ENCODE measurements at regions not wholly inside any gene's neighbourhood (a gene's known extent, or its start where the extent isn't known, plus 50 kb on each side); places are given as distances from the start of the nearest gene placed in this dataset.

DNA sequence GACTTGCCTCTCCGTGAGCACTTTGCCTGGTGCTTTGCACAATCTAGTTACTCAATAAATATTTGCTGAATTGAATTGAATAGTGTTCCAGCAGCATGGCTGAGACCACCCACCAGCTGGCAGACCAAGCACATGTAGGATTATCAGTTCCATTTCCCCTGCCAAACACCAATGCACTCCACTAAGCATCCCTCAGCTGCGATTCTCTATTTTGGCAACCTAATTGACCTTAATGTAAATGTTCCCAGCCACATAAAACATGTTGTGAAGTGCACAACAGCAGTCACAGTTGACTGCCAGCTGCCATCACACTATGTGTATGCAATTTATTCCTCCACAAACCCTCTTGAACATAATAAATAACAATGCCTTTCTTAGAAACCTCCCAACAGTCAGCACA, 1879.4 kb upstream of the PIK3C3 start:
- H3K27ac Mint-ChIP-seq, result no peak overlapping the region

DNA sequence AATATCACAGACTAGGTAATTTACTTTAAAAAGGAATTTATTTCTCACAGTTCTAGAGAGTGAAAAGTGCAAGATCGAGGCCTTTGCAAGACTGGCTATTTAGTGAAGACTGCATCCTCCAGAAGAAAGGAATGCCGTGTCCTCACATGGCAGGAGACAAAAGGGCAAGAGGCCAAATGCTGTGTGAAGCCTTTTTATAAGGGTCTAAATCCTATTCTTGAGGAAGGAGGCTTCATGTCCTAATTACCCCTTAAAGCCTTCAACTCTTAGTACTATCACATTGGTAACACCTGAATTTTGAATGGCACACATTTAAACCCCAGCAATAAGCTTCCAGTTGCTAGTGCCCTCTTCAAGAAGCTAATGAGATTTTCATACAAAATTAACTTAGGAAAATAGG, 1882.3 kb upstream of the PIK3C3 start:
- Mint-ChIP-seq H3K36me3 (no peaks in the 10 kb centered on the region), H3K4me1 (no peaks in the 10 kb centered on the region), H3K27ac (no peak overlapping the region), H3K4me3 (no peak overlapping the region), H3K9me3 (peaks cover 20% of the 10 kb centered on the region)
- ATAC-seq, result no peak
- no peak for DNase-seq (ENCODE audit: low spot score in 2 of 2)

More for the DNA sequence above, 1879.4 kb upstream of the PIK3C3 start:
- Mint-ChIP-seq H3K4me3 (no peak overlapping the region), H3K9me3 (peaks cover 16% of the 10 kb centered on the region), H3K4me1 (no peaks in the 10 kb centered on the region), H3K36me3 (no peaks in the 10 kb centered on the region)
- no peak for DNase-seq (ENCODE audit: low spot score in 2 of 2)
- ATAC-seq, result no peak

DNA sequence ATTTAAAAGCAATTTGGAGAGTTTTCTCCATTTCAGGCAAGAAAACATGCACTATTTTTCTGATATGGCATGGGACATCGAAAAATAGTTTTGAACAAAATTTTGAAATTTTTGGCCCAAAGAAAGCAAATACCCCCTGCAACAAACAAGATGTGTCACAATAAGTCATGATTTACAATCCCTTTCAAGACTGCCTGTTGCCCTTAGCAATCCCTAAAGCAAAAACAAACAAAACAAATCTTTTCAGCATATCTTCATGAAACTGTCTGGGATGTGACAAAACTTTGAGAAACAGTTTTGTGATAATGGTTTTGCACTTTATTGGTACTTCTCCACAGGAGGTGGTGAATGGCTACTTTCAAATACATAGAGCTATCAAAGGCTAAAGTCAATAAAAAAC, 1888.7 kb upstream of the PIK3C3 start:
- Mint-ChIP-seq H3K27ac (no peak overlapping the region), H3K36me3 (no peaks in the 10 kb centered on the region), H3K9me3 (peaks cover 20% of the 10 kb centered on the region), H3K4me1 (no peaks in the 10 kb centered on the region), H3K4me3 (no peak overlapping the region)
- DNase-seq (ENCODE audit: low spot score in 2 of 2), result no peak
- ATAC-seq, result no peak

DNA sequence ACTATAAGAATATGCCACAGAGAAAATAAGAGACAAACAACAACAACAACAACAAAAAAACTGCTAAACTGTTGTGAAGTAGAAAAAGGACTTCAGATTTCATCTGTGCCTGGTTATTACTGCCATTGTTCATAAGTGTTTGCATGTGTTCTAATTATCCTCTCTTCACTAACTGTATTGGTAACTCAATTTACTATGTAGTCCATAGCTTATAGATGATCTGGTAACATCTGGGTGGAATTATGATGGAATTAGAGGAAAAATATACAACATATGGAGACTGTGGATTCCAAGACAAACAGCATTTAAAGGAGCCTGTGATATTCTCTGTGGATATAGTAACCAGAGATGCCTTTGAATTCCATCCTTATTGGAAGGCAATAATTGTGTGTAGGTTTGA, 1891.5 kb upstream of the PIK3C3 start:
- Mint-ChIP-seq H3K9me3 (peaks cover 19% of the 10 kb centered on the region), H3K36me3 (no peaks in the 10 kb centered on the region), H3K4me1 (no peaks in the 10 kb centered on the region), H3K27ac (no peak overlapping the region), H3K4me3 (no peak overlapping the region)
- no peak for ATAC-seq
- DNase-seq (ENCODE audit: low spot score in 2 of 2), result no peak

- no peaks in the 10 kb centered on the region for H3K4me1 Mint-ChIP-seq
- no peak overlapping the region for H3K27ac Mint-ChIP-seq
- H3K9me3 Mint-ChIP-seq, result peaks cover 18% of the 10 kb centered on the region
- no peak for ATAC-seq
- no peaks in the 10 kb centered on the region for H3K36me3 Mint-ChIP-seq
- DNase-seq (ENCODE audit: low spot score in 2 of 2), result no peak
- no peak overlapping the region for H3K4me3 Mint-ChIP-seq
Measured at GRCh38 chr18:40061086-40061485, 1893.9 kb upstream of the PIK3C3 start.

- no peaks in the 10 kb centered on the region for H3K36me3 Mint-ChIP-seq
- H3K9me3 Mint-ChIP-seq, result peaks cover 16% of the 10 kb centered on the region
- DNase-seq (ENCODE audit: low spot score in 2 of 2), result no peak
- no peaks in the 10 kb centered on the region for H3K4me1 Mint-ChIP-seq
- H3K4me3 Mint-ChIP-seq, result no peak overlapping the region
- H3K27ac Mint-ChIP-seq, result no peak overlapping the region
- no peak for ATAC-seq
Measured at GRCh38 chr18:40060562-40060961, 1894.5 kb upstream of the PIK3C3 start.

- DNase-seq (ENCODE audit: low spot score in 2 of 2) (no peak), ATAC-seq (no peak)
- Mint-ChIP-seq H3K27ac (no peak overlapping the region), H3K4me3 (no peak overlapping the region), H3K36me3 (no peaks in the 10 kb centered on the region), H3K4me1 (no peaks in the 10 kb centered on the region), H3K9me3 (peaks cover 14% of the 10 kb centered on the region)
Measured at GRCh38 chr18:40058811-40059570, 1896.0 kb upstream of the PIK3C3 start.

- no peaks in the 10 kb centered on the region for H3K36me3 Mint-ChIP-seq
- no peak overlapping the region for H3K27ac Mint-ChIP-seq
- no peak overlapping the region for H3K4me3 Mint-ChIP-seq
- DNase-seq (ENCODE audit: low spot score in 2 of 2) (no peak), ATAC-seq (no peak)
- H3K4me1 Mint-ChIP-seq, result no peaks in the 10 kb centered on the region
- peaks cover 11% of the 10 kb centered on the region for H3K9me3 Mint-ChIP-seq
Measured at GRCh38 chr18:40056079-40056692, 1898.8 kb upstream of the PIK3C3 start.

GRCh38 chr18:40055262-40055661, 1899.8 kb upstream of the PIK3C3 start:
- Mint-ChIP-seq H3K27ac (no peak overlapping the region), H3K4me1 (no peaks in the 10 kb centered on the region), H3K9me3 (peaks cover 12% of the 10 kb centered on the region), H3K4me3 (no peak overlapping the region), H3K36me3 (no peaks in the 10 kb centered on the region)
- DNase-seq (ENCODE audit: low spot score in 2 of 2), result no peak
- ATAC-seq, result no peak

DNA sequence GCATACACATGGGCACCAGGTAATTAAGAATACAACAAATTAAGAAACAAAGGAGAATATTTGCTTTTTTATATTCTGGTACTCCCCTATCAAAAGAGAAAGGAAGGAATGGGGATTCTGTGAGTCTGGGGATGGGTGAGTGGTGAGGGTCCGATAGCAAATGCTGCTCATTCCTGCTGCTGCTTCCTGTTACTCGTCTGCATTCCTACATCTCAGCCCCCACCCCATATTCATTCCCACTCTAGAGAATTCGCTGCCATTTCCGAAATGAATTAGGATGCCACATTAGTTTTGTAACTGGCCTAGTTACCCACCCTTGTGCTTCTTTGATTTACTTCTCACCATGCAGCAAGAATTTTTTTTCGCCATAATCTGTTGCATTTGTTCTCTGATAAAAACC, 1905.3 kb upstream of the PIK3C3 start:
- no peaks in the 10 kb centered on the region for H3K4me1 Mint-ChIP-seq
- DNase-seq (ENCODE audit: low spot score in 2 of 2) (no peak), ATAC-seq (no peak)
- no peak overlapping the region for H3K27ac Mint-ChIP-seq
- no peaks in the 10 kb centered on the region for H3K36me3 Mint-ChIP-seq
- H3K4me3 Mint-ChIP-seq, result no peak overlapping the region
- peaks cover 11% of the 10 kb centered on the region for H3K9me3 Mint-ChIP-seq

DNA sequence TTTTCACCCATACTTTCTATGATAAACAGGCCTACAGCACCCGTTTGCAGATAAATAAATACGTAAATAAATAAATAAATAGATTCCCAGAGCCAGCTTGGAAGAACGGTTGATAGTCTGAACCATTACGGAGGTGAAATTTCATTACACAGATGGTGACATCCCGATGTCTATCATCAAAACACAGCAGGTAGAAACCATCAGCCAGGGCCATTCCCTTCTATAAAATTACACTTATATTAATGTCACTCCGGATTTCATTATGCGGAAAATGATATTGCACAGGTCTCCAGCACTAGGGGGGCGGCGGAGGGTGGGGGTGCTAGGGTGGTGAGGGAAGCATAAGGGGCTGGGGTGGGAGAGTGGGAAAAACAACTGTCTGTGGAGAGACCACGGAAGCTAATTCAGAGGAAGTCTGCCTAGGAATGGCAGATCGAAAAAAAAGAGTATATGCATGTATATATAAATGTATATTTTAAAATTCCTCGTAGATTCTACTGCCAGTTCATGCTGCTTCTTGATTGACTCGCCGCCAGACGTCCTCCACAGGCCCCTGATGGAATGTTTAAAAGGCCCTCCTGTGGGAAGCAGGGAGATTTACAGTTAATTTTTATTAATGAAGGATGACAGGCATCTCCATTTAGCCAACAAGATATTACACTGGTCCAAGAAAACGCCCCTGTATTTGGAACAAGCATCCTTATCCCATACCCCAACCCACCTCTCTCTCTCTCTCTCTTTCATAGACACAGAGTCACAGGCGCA, 1906.0 kb upstream of the PIK3C3 start:
- no peak overlapping the region for H3K4me3 Mint-ChIP-seq
- no peak for ATAC-seq
- peaks cover 11% of the 10 kb centered on the region for H3K9me3 Mint-ChIP-seq
- no peaks in the 10 kb centered on the region for H3K36me3 Mint-ChIP-seq
- no peak for DNase-seq (ENCODE audit: low spot score in 2 of 2)
- H3K4me1 Mint-ChIP-seq, result no peaks in the 10 kb centered on the region
- no peak overlapping the region for H3K27ac Mint-ChIP-seq

DNA sequence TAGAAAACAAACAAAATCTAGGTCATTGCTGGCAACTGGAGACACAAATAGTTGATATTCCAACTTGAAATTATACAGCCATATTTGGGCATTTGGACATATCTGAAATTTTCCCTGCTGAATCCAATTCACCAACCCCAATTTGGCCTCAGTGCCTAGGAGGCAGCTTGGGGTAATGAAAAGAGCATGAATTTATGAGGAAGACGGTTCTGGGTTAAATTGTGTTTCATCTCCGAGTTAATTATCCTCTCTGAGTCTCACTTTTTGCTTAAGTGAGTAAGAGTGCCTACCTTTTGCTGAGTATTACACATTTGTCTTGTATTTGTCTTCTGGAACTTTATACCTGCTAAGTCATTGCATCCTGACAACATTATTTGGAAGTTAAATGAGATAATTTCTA, 1906.8 kb upstream of the PIK3C3 start:
- Mint-ChIP-seq H3K27ac (no peak overlapping the region), H3K4me1 (no peaks in the 10 kb centered on the region)

DNA sequence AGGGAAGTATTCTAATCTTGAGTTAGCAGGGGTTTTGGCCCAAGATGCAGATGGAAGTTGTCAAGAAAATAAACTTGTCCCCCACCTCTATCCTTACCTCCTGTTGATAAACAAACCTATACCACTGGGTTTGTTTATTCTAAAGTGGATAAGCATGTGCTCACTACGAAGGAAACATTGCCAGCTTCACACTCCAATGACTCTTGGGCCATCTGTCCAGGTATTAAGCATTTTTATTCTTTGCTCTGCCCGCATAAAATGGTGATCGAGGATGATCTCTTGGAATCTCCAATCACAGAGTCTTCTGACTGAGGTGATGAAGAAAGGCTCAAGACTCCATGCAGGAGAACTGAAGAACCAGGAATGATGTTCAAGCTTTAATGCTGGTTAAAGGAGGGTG, 1908.4 kb upstream of the PIK3C3 start:
- no peaks in the 10 kb centered on the region for H3K36me3 Mint-ChIP-seq
- no peak overlapping the region for H3K27ac Mint-ChIP-seq
- peaks cover 16% of the 10 kb centered on the region for H3K9me3 Mint-ChIP-seq
- no peak for ATAC-seq
- no peak for DNase-seq (ENCODE audit: low spot score in 2 of 2)
- no peak overlapping the region for H3K4me3 Mint-ChIP-seq
- no peaks in the 10 kb centered on the region for H3K4me1 Mint-ChIP-seq

More for the DNA sequence above, 1906.8 kb upstream of the PIK3C3 start:
- H3K9me3 Mint-ChIP-seq, result peaks cover 16% of the 10 kb centered on the region
- H3K36me3 Mint-ChIP-seq, result no peaks in the 10 kb centered on the region
- ATAC-seq (no peak), DNase-seq (ENCODE audit: low spot score in 2 of 2) (no peak)
- no peak overlapping the region for H3K4me3 Mint-ChIP-seq

- Mint-ChIP-seq H3K36me3 (no peaks in the 10 kb centered on the region), H3K4me3 (no peak overlapping the region), H3K27ac (no peak overlapping the region), H3K9me3 (peaks cover 20% of the 10 kb centered on the region), H3K4me1 (no peaks in the 10 kb centered on the region)
- ATAC-seq, result no peak
- no peak for DNase-seq (ENCODE audit: low spot score in 2 of 2)
Measured at GRCh38 chr18:40041951-40042350, 1913.1 kb upstream of the PIK3C3 start.

GRCh38 chr18:40040574-40040973, 1914.5 kb upstream of the PIK3C3 start:
- no peak for ATAC-seq
- DNase-seq (ENCODE audit: low spot score in 2 of 2), result no peak
- no peak overlapping the region for H3K27ac Mint-ChIP-seq
- peaks cover 15% of the 10 kb centered on the region for H3K9me3 Mint-ChIP-seq
- no peaks in the 10 kb centered on the region for H3K36me3 Mint-ChIP-seq
- H3K4me3 Mint-ChIP-seq, result no peak overlapping the region
- no peaks in the 10 kb centered on the region for H3K4me1 Mint-ChIP-seq

DNA sequence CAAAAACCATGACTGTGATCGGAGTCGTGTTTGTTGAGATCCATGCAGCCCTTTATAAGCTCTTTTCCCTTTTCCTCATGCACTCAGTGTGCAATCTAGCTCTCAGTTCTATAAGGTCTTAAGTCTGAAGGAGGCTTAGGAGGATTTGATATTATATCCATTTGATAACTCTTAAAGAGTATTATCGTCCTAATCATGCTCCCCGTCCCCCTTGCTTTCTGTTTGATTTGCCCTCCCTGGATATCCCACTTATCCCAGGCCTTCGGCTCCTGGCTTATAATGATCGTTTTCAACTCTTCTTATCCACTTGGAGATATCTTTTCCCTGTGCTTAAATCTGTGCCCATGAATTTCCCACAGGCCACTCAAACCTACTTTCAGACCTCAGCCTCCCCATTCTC, 1917.7 kb upstream of the PIK3C3 start:
- no peak overlapping the region for H3K27ac Mint-ChIP-seq
- DNase-seq (ENCODE audit: low spot score in 2 of 2), result no peak
- H3K4me3 Mint-ChIP-seq, result no peak overlapping the region
- no peaks in the 10 kb centered on the region for H3K36me3 Mint-ChIP-seq
- no peak for ATAC-seq
- H3K4me1 Mint-ChIP-seq, result no peaks in the 10 kb centered on the region
- peaks cover 12% of the 10 kb centered on the region for H3K9me3 Mint-ChIP-seq

Data from stimulated activated effector memory CD8-positive, alpha-beta T cell treated with anti-CD3 and anti-CD28 coated beads, Interleukin-12 subunit alpha, Interleukin-12 subunit beta, amount 100 ng/mL, for 72 hours (primary cell).